ENCODE measurements at regions not wholly inside any gene's neighbourhood (a gene's known extent, or its start where the extent isn't known, plus 50 kb on each side); places are given as distances from the start of the nearest gene placed in this dataset.

DNA sequence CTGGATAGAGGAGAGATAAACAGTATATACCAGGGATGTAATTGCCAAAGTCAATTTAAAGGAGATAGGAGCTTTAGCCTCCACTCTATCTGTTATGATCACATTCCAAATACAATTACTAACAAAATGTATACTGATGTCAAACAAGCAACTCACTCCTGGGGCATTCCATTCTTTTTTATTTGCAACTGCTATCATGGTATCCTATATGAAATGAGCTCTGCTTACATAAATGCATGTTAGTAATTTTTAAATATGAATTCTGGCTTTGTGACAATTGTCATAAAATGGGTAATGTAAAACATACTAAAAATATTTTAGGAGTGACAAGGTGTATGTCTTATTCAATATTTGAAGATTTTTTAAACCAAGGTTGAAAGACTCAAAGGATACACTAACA lies 751.1 kb downstream of the HACE1 start:
- FAIRE-seq = no peak
- Histone ChIP-seq H3K9ac (ENCODE audit: low read length in 3 of 3) (no peak overlapping the region), H3K9me3 (ENCODE audit: control insufficient read depth in 2 of 3, insufficient read depth in 1 of 3, low read length in 3 of 3) (no peaks in the 10 kb centered on the region), H3K27ac (ENCODE audit: low read depth in 2 of 2, low read length in 2 of 2) (no peak overlapping the region), H3K4me1 (ENCODE audit: control insufficient read depth in 2 of 3, insufficient read depth in 2 of 3, low read depth in 1 of 3, low read length in 3 of 3) (no peaks in the 10 kb centered on the region), H3K36me3 (ENCODE audit: control insufficient read depth in 2 of 3, insufficient read depth in 3 of 3, low read length in 3 of 3) (no peaks in the 10 kb centered on the region), H3K4me3 (ENCODE audit: low read length in 3 of 3) (no peak overlapping the region), H3K27me3 (ENCODE audit: control insufficient read depth, insufficient read depth, low read length) (no peaks in the 10 kb centered on the region)
- TF ChIP-seq, protein P1, sequence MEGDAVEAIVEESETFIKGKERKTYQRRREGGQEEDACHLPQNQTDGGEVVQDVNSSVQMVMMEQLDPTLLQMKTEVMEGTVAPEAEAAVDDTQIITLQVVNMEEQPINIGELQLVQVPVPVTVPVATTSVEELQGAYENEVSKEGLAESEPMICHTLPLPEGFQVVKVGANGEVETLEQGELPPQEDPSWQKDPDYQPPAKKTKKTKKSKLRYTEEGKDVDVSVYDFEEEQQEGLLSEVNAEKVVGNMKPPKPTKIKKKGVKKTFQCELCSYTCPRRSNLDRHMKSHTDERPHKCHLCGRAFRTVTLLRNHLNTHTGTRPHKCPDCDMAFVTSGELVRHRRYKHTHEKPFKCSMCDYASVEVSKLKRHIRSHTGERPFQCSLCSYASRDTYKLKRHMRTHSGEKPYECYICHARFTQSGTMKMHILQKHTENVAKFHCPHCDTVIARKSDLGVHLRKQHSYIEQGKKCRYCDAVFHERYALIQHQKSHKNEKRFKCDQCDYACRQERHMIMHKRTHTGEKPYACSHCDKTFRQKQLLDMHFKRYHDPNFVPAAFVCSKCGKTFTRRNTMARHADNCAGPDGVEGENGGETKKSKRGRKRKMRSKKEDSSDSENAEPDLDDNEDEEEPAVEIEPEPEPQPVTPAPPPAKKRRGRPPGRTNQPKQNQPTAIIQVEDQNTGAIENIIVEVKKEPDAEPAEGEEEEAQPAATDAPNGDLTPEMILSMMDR (IDR thresholded peaks at IDR 0.05; ENCODE audit: borderline replicate concordance, extremely low read depth, insufficient read depth) = no peak
- DNase-seq = no peak
- intact Hi-C loops (cut with DNase I) = no loop called here

- no peak overlapping the region for H3K9ac ChIP-seq (ENCODE audit: low read length in 3 of 3)
- no peaks in the 10 kb centered on the region for H3K27me3 ChIP-seq (ENCODE audit: control insufficient read depth, insufficient read depth, low read length)
- intact Hi-C loops (cut with DNase I) = no loop called here
- H3K9me3 ChIP-seq (ENCODE audit: control insufficient read depth in 2 of 3, insufficient read depth in 1 of 3, low read length in 3 of 3) = no peaks in the 10 kb centered on the region
- H3K36me3 ChIP-seq (ENCODE audit: control insufficient read depth in 2 of 3, insufficient read depth in 3 of 3, low read length in 3 of 3) = no peaks in the 10 kb centered on the region
- H3K4me3 ChIP-seq (ENCODE audit: low read length in 3 of 3) = no peak overlapping the region
- DNase-seq (no peak), FAIRE-seq (no peak)
- H3K27ac ChIP-seq (ENCODE audit: low read depth in 2 of 2, low read length in 2 of 2) = no peak overlapping the region
- no peaks in the 10 kb centered on the region for H3K4me1 ChIP-seq (ENCODE audit: control insufficient read depth in 2 of 3, insufficient read depth in 2 of 3, low read depth in 1 of 3, low read length in 3 of 3)
- TF ChIP-seq, protein P1 (IDR thresholded peaks at IDR 0.05; ENCODE audit: borderline replicate concordance, extremely low read depth, insufficient read depth) = no peak
Measured at GRCh38 chr6:104095661-104096416, 763.9 kb downstream of the HACE1 start.

- TF ChIP-seq, protein P1 (IDR thresholded peaks at IDR 0.05; ENCODE audit: borderline replicate concordance, extremely low read depth, insufficient read depth) = no peak
Measured at GRCh38 chr6:104087765-104088164, 772.0 kb downstream of the HACE1 start.

More at GRCh38 chr6:104087765-104088164, 772.0 kb downstream of the HACE1 start:
- DNase-seq = no peak
- no peaks in the 10 kb centered on the region for H3K36me3 ChIP-seq (ENCODE audit: control insufficient read depth in 2 of 3, insufficient read depth in 3 of 3, low read length in 3 of 3)
- no peaks in the 10 kb centered on the region for H3K9me3 ChIP-seq (ENCODE audit: control insufficient read depth in 2 of 3, insufficient read depth in 1 of 3, low read length in 3 of 3)
- no peak overlapping the region for H3K4me3 ChIP-seq (ENCODE audit: low read length in 3 of 3)
- no peak for FAIRE-seq
- H3K4me1 ChIP-seq (ENCODE audit: control insufficient read depth in 2 of 3, insufficient read depth in 2 of 3, low read depth in 1 of 3, low read length in 3 of 3) = no peaks in the 10 kb centered on the region
- H3K9ac ChIP-seq (ENCODE audit: low read length in 3 of 3) = no peak overlapping the region
- intact Hi-C loops (cut with DNase I) = no loop called here
- no peaks in the 10 kb centered on the region for H3K27me3 ChIP-seq (ENCODE audit: control insufficient read depth, insufficient read depth, low read length)
- H3K27ac ChIP-seq (ENCODE audit: low read depth in 2 of 2, low read length in 2 of 2) = no peak overlapping the region
